HEK293T (cell line): ENCODE measurements at regions not wholly inside any gene's neighbourhood (a gene's known extent, or its start where the extent isn't known, plus 50 kb on each side); places are given as distances from the start of the nearest gene placed in this dataset.

Experiments
- ARNT ChIP-seq: fragments of 450-650 bp; IDR thresholded peaks from 2 replicates; pipeline ENCODE4 v1.6.1; 2017; ENCODE audit warnings: mild to moderate bottlenecking
- BHLHE40 ChIP-seq: fragments of 450-650 bp; IDR thresholded peaks from 2 replicates; pipeline ENCODE4 v1.6.1; 2016; ENCODE audit warnings: mild to moderate bottlenecking, moderate library complexity, borderline replicate concordance
- ELF4 ChIP-seq: fragments of 450-650 bp; IDR thresholded peaks from 2 replicates; pipeline ENCODE4 v1.6.1; 2017; ENCODE audit warnings: antibody characterized with exemption
- FOXA1 ChIP-seq: fragments of 450-650 bp; IDR thresholded peaks from 2 replicates; pipeline ENCODE4 v1.6.1; 2016; ENCODE audit warnings: mild to moderate bottlenecking
- FOXK2 ChIP-seq: fragments of 450-650 bp; IDR thresholded peaks from 2 replicates; pipeline ENCODE4 v1.6.1; 2016; ENCODE audit warnings: mild to moderate bottlenecking
- L3MBTL2 ChIP-seq: fragments of 450-650 bp; conservative IDR thresholded peaks from 2 replicates; pipeline ENCODE4 v1.6.1; 2016; ENCODE audit warnings: mild to moderate bottlenecking
- PKNOX1 ChIP-seq: fragments of 450-650 bp; IDR thresholded peaks from 2 replicates; pipeline ENCODE4 v1.6.1; 2016
- SP1 ChIP-seq: fragments of 450-650 bp; IDR thresholded peaks from 2 replicates; pipeline ENCODE4 v1.6.1; 2017
- SUZ12 ChIP-seq: fragments of 450-650 bp; IDR thresholded peaks from 2 replicates; pipeline ENCODE4 v1.6.1; 2016; ENCODE audit warnings: mild to moderate bottlenecking
- ZNF384 ChIP-seq: fragments of 450-650 bp; IDR thresholded peaks from 2 replicates; pipeline ENCODE4 v1.6.1; 2016

- no peak for TF ChIP-seq FOXK2
- no peak for TF ChIP-seq ZNF384
- TF ChIP-seq L3MBTL2 = no peak
- TF ChIP-seq BHLHE40 = no peak
- TF ChIP-seq ELF4 = no peak
- TF ChIP-seq FOXA1 = no peak
- no peak for TF ChIP-seq PKNOX1
- no peak for TF ChIP-seq ARNT
- no peak for TF ChIP-seq SP1
- TF ChIP-seq SUZ12 = no peak
Measured at GRCh38 chr18:60541661-60542060, 169.1 kb upstream of the MC4R start.
